Suprapubic skin (tissue), 4 donors: ENCODE measurements at regions not wholly inside any gene's neighbourhood (a gene's known extent, or its start where the extent isn't known, plus 50 kb on each side); places are given as distances from the start of the nearest gene placed in this dataset.

ENCODE experiments used
- DNase-seq, 2 donors: peaks; one replicate each; pipeline ENCODE4 v3.0.0-alpha.2; 2019; ENCODE audit warnings: low spot score in 2 of 2
- H3K27ac ChIP-seq: fragments of 200-600 bp; sonication (generic); one replicate; pipeline ENCODE4 v1.5.1; 2019
- H3K27me3 ChIP-seq: fragments of 200-600 bp; sonication (generic); one replicate; pipeline ENCODE4 v1.5.1; 2019
- H3K36me3 ChIP-seq: fragments of 200-600 bp; sonication (generic); one replicate; pipeline ENCODE4 v1.5.1; 2019
- H3K4me1 ChIP-seq: fragments of 200-600 bp; sonication (generic); one replicate; pipeline ENCODE4 v1.5.1; 2019
- H3K4me3 ChIP-seq: fragments of 200-600 bp; sonication (generic); one replicate; pipeline ENCODE4 v1.5.1; 2019; ENCODE audit warnings: mild to moderate bottlenecking
- H3K9me3 ChIP-seq: fragments of 200-600 bp; sonication (generic); one replicate; pipeline ENCODE4 v1.5.1; 2019
- EP300 ChIP-seq: sonication (generic); formaldehyde crosslinking; IDR thresholded peaks from one replicate; pipeline ENCODE4 v1.6.1; 2017; ENCODE audit warnings: antibody characterized with exemption
- POLR2A ChIP-seq, 2 donors: fragments of 450-650 bp; IDR thresholded peaks; one replicate each; pipeline ENCODE4 v1.6.1; 2017; ENCODE audit warnings: antibody characterized with exemption in 2 of 2, mild to moderate bottlenecking in 2 of 2, moderate library complexity in 2 of 2
- POLR2AphosphoS5 ChIP-seq, 3 donors: sonication (generic); formaldehyde crosslinking; IDR thresholded peaks; one replicate each; pipeline ENCODE4 v1.6.1; 2017; ENCODE audit warnings: antibody characterized with exemption in 3 of 3
- WGBS: methylation state at CpG from one replicate; pipeline ENCODE4 v1.1.5; 2018; 5-methylcytosine and 5-hydroxymethylcytosine counted together
- TF ChIP-seq, protein P1 (sequence below), 2 donors: fragments of 200-600 bp in 1 of 2; fragments of 450-650 bp in 1 of 2; sonication (generic) in 1 of 2; IDR thresholded peaks; one replicate each; pipeline ENCODE4 v1.5.1; 2016 to 2019; ENCODE audit warnings: antibody characterized with exemption in 2 of 2, mild to moderate bottlenecking in 1 of 2, moderate library complexity in 1 of 2

- Histone ChIP-seq H3K4me3 (no peak overlapping the region), H3K27ac (no peak overlapping the region), H3K27me3 (no peaks in the 10 kb centered on the region), H3K36me3 (no peaks in the 10 kb centered on the region), H3K9me3 (no peaks in the 10 kb centered on the region), H3K4me1 (peaks cover 3% of the 10 kb centered on the region)
- DNase-seq, result no peak
- TF ChIP-seq POLR2AphosphoS5 (IDR thresholded peaks at IDR 0.05) (no peak), POLR2A (IDR thresholded peaks at IDR 0.05) (no peak), EP300 (no peak)
- TF ChIP-seq, protein P1, sequence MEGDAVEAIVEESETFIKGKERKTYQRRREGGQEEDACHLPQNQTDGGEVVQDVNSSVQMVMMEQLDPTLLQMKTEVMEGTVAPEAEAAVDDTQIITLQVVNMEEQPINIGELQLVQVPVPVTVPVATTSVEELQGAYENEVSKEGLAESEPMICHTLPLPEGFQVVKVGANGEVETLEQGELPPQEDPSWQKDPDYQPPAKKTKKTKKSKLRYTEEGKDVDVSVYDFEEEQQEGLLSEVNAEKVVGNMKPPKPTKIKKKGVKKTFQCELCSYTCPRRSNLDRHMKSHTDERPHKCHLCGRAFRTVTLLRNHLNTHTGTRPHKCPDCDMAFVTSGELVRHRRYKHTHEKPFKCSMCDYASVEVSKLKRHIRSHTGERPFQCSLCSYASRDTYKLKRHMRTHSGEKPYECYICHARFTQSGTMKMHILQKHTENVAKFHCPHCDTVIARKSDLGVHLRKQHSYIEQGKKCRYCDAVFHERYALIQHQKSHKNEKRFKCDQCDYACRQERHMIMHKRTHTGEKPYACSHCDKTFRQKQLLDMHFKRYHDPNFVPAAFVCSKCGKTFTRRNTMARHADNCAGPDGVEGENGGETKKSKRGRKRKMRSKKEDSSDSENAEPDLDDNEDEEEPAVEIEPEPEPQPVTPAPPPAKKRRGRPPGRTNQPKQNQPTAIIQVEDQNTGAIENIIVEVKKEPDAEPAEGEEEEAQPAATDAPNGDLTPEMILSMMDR (IDR thresholded peaks at IDR 0.05), result no peak
- 75% methylated on average over 2 of the region's 2 CpGs for WGBS
These were observed 215.3 kb upstream of the PTGFR start for GRCh38 chr1:78275456-78275855.

- no peaks in the 10 kb centered on the region for H3K27me3 ChIP-seq
- no peaks in the 10 kb centered on the region for H3K9me3 ChIP-seq
- H3K4me1 ChIP-seq, result peaks cover 3% of the 10 kb centered on the region
- DNase-seq, result no peak
- H3K4me3 ChIP-seq, result no peak overlapping the region
- no peaks in the 10 kb centered on the region for H3K36me3 ChIP-seq
- no peak for TF ChIP-seq POLR2AphosphoS5 (IDR thresholded peaks at IDR 0.05)
- TF ChIP-seq, protein P1 (IDR thresholded peaks at IDR 0.05), result no peak
- 55% methylated on average over 3 of the region's 3 CpGs for WGBS
- H3K27ac ChIP-seq, result no peak overlapping the region
These were observed 214.7 kb upstream of the PTGFR start for GRCh38 chr1:78275906-78276685.

DNA sequence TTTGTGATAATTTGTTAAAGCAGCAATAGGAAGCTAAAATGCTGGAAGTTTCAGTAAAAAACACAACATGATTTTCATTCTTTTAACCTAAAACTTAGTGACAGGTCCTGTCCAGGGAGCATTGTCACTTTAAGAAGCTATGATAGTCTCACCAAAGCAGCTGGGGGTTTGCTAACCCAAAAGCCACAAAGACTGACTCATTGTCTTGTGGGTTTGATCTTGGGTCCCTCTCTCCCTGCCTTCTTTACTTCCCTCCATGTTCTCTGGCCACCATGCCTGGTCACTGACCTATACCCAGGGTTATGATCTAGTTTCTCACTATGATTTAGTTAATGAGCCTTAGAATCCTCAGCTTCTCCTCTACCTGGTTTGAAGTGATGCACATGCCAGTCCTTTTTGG, 213.5 kb upstream of the PTGFR start:
- no peaks in the 10 kb centered on the region for H3K36me3 ChIP-seq
- no peak overlapping the region for H3K4me3 ChIP-seq
- TF ChIP-seq POLR2A (IDR thresholded peaks at IDR 0.05) (no peak), POLR2AphosphoS5 (IDR thresholded peaks at IDR 0.05) (no peak), EP300 (no peak)
- TF ChIP-seq, protein P1 (IDR thresholded peaks at IDR 0.05), result no peak
- no peaks in the 10 kb centered on the region for H3K9me3 ChIP-seq
- no peaks in the 10 kb centered on the region for H3K27me3 ChIP-seq
- H3K4me1 ChIP-seq, result peaks cover 3% of the 10 kb centered on the region
- DNase-seq, result no peak
- H3K27ac ChIP-seq, result no peak overlapping the region

DNA sequence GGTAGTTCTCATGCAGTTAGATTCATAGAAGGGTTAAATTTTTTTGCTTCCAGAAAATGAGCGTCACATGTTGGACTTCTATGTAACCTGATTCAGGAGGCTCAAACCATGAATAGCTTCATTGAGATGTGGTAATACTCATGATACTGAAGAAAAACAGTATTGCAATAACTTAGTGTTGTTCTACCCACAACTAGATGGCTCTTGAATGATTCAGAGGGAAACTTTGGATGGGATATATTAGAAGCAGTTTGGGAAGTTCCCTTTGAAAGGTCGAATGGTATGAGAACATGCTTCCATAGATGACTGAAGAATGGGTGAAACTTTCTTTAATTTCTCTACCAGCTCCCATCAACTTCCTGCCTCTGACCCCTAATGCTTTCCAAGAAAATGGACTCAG, 211.7 kb upstream of the PTGFR start:
- TF ChIP-seq, protein P1 (IDR thresholded peaks at IDR 0.05), result no peak
- TF ChIP-seq POLR2AphosphoS5 (IDR thresholded peaks at IDR 0.05) (no peak), EP300 (no peak), POLR2A (IDR thresholded peaks at IDR 0.05) (no peak)
- no peak overlapping the region for H3K27ac ChIP-seq
- WGBS, result 40% methylated on average over 2 of the region's 2 CpGs
- peaks cover 3% of the 10 kb centered on the region for H3K4me1 ChIP-seq
- no peaks in the 10 kb centered on the region for H3K36me3 ChIP-seq
- no peaks in the 10 kb centered on the region for H3K27me3 ChIP-seq
- H3K9me3 ChIP-seq, result no peaks in the 10 kb centered on the region
- no peak overlapping the region for H3K4me3 ChIP-seq
- DNase-seq, result no peak

GRCh38 chr1:78280626-78281025, 210.1 kb upstream of the PTGFR start:
- 60% methylated on average over 2 of the region's 2 CpGs for WGBS
- Histone ChIP-seq H3K27ac (no peak overlapping the region), H3K9me3 (no peaks in the 10 kb centered on the region), H3K4me3 (no peak overlapping the region), H3K4me1 (peaks cover 3% of the 10 kb centered on the region), H3K27me3 (no peaks in the 10 kb centered on the region), H3K36me3 (no peaks in the 10 kb centered on the region)
- DNase-seq, result no peak
- TF ChIP-seq POLR2A (IDR thresholded peaks at IDR 0.05), result no peak

DNA sequence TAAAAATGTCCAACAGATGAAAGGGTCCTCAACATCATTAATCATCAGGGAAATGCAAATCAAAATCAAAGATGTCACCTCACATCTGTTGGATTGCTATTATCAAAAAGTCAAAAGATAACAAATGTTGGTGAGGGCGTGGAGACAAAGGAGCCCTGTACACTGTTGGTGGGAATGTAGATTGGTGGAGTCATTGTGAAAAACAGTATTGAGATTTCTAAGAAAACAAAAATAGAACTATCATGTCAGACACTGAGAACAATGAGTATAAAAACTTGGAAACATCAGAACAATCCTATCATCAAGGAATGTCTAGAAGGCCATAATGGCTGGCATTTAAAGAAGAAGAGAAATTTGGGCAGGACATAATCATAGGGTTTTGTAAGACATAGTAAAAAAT, 209.2 kb upstream of the PTGFR start:
- Histone ChIP-seq H3K27ac (no peak overlapping the region), H3K36me3 (no peaks in the 10 kb centered on the region), H3K4me1 (peaks cover 3% of the 10 kb centered on the region), H3K4me3 (no peak overlapping the region), H3K9me3 (no peaks in the 10 kb centered on the region), H3K27me3 (no peaks in the 10 kb centered on the region)
- WGBS, result 79% methylated on average over 1 of the region's 1 CpG
- DNase-seq, result no peak
- TF ChIP-seq POLR2A (IDR thresholded peaks at IDR 0.05) (no peak), POLR2AphosphoS5 (IDR thresholded peaks at IDR 0.05) (no peak), EP300 (no peak)
- TF ChIP-seq, protein P1 (IDR thresholded peaks at IDR 0.05), result no peak
